SK-N-DZ (cell line): ENCODE measurements at regions not wholly inside any gene's neighbourhood (a gene's known extent, or its start where the extent isn't known, plus 50 kb on each side); places are given as distances from the start of the nearest gene placed in this dataset.

Source experiments
- DNase-seq: peaks from one replicate; pipeline ENCODE4 v3.0.0-alpha.2; 2015; ENCODE audit warnings: low spot score

DNA sequence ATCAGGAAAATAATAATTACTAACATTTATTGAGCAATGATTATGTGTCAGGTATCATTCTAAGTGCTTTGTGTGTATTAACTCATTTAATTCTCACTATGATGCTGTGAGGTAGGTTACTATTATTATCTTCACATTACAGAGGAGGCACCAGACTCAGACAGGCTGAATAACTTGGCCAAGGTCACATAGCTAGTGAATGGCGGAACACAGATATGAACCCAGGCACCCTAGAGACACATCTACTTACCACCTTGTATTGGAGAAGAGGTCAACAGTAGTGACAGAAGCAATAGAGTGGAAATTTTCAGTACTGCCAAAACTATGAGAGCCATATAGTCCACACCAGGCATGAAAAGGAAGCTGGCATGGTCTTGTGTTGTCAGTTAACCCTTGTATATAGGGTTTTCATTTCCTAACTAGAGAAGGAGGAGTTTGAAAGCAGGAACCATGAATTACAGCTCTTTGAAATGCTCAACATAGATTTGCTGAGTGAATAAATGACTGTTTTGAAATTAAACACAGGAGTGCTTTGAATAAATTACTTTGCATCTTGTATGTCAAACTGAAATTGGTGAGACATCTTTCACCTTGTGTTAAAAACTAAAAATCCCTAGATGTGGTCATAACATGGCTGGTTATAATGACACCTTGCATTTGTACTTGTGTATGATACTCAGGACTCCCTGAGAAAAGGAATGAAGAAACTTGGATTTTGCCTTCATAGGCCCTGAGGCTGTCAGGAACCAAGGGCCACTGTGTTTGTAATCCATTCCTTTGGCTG lies 71.8 kb downstream of the RTL9 start:
- no peak for DNase-seq

GRCh38 chrX:110432091-110432905 lies 73.7 kb downstream of the RTL9 start:
- DNase-seq, result no peak

GRCh38 chrX:110432906-110433215 lies 74.2 kb downstream of the RTL9 start:
- DNase-seq, result no peak

DNA sequence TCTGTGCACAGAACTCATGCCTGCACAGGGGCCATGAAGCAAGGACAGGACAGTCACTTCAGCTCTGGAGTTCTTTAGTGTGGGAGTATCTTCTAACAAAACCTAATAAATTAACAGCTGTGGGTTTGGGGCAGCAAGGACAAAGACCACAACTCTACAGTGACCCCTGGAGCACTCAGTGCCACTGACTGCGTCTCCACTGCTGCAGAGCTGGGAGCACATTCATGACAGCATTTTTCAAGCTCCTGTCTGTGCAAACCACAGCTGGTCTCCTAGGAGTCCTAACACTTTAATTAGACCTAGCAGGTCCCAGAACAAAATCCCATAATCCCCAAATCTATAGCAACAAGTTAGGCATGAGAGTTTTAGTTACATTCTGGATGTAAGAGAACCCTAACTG lies 76.5 kb downstream of the RTL9 start:
- no peak for DNase-seq

DNA sequence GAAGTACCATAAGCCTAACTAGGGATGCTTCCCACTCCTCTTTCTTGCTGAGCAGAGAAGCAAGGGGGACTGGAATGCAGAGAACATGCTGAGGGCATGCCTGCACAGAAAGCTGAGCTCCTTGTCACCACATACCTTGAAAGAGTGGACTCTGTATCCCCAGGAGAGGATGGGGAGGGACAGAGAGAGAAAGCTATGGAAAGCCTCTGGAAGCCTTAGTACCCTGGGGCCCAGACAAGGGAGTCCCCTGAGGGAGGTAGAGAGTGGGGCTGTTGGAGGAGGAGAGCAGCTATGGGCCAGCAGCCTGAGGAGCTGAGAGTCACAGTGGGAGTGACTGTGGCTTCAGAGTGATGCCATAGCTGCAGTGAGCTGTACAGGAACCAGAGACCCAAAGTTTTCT lies 77.9 kb downstream of the RTL9 start:
- DNase-seq, result no peak

DNA sequence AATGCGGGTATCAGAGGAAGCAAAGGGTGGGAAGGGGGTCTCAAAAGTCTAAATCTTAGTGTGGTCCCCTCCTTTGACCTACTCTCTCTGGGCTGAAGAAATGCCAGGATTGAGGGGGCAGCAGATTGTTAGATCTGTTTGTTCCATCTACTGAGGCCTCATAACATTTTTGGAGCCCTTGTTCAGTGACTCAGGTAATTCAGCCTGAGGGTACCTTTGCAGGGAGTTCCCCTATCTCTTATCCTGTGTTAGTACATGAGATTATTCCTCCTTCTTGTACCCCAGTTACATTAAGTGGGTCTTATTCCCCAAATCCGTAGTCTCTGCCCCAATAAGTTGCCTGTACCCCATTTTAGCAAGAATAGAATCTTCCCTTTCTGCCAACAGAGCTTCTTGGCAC lies 79.0 kb downstream of the RTL9 start:
- DNase-seq, result no peak

- no peak for DNase-seq
Observed at GRCh38 chrX:110440016-110440805, 81.6 kb downstream of the RTL9 start.

GRCh38 chrX:110442635-110443034 lies 84.0 kb downstream of the RTL9 start:
- peak; percentile 43 for DNase-seq

DNA sequence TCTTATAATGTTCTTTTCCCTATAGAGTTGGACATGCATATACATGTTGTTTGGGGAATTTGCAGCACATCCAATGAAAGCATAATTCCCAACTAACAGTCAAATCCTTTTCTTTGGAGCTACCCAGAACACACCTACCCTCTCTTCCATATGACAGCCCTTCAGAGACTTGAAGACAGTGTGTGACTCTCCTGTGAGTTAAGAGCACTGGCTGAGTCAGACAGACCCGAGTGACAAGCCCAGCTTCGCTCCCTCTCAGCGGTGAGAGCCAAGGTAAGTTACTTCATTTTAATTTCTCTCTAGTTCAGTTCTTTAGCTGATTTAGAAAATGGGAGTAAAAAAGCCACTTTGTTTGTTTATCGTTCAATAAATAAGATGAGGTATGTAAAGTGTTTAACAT lies 86.3 kb downstream of the RTL9 start:
- no peak for DNase-seq

DNA sequence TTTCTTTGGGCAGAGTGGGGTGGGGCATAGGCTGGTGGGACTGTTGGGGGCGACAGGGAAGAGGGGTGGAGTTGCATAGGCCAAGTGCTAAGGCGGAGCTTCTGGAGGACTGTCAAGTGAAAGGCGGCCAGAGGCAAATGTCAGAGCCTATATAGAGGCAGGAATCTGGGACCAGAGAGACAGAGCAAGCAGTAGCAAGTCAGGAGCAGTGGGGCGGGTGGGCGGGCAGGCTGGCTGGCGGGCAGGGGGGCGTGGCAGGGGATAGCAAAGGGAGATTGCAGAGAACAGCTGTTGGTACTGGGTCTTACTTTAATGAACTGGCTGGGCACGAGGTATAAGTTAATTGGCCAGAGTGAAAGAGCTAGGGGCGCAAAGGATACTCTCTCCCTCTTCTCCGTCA lies 89.8 kb downstream of the RTL9 start:
- DNase-seq, result no peak

GRCh38 chrX:110449312-110449711 lies 90.7 kb downstream of the RTL9 start:
- DNase-seq, result no peak

DNA sequence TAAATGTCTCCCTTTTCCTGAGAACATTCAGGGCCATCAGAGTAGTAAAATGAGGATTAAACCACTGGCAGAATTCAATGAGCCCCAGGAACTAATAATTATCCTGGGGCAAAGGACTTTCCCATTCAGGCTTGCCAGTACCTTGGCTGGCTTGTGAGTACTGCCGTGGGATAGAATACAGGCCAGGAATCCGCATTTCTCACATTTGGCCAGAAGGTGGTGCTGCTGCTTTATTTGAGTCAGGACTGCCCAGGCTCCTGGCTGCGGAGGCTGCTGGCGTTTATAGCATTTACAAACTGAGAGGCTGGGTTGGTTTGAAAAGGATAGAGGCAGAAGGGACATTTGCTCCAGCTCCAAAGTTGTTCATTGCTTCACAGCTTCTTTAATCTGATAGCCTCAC lies 91.4 kb downstream of the RTL9 start:
- DNase-seq, result peak; percentile 66

DNA sequence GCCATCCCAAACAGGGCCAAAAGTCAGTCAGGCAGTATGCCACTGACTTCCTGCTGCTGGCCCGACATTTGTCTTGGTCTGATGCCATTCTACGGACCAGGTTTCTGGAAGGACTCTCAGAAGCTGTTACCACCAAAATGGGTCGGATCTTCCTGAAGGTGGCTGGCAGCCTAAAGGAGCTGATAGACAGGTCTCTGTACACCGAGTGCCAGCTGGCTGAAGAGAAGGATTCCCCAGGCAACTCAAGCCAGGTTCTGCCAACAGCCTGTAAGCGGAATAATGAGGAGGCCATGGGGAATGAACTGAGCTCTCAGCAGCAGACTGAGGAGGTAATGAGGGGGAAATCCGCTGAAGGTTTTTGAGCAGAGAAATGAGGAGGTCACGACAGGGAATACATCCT lies 95.7 kb downstream of the RTL9 start:
- DNase-seq, result no peak

- DNase-seq, result no peak
Observed at GRCh38 chrX:110462957-110463356, 104.3 kb downstream of the RTL9 start.

- no peak for DNase-seq
Observed at GRCh38 chrX:110466790-110467189, 108.1 kb downstream of the RTL9 start.

DNA sequence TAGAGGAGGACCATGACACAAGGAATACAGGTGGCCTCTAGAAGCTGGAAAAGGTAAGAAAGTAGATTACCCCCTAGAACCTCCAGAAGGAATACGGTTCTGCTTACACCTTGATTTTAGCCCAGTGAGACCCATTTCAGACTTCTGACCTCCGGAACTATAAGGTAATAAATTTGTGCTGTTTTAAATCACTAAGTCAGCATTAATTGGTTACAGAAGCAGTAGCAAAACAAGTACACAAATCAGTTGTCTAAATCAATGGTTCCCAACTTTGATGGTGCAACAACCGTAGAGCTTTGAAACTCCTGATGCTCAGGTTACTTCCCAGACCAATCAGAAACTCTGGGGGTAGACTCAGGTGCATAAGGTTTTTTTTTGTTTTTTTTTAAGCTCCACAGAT lies 113.6 kb downstream of the RTL9 start:
- no peak for DNase-seq

DNA sequence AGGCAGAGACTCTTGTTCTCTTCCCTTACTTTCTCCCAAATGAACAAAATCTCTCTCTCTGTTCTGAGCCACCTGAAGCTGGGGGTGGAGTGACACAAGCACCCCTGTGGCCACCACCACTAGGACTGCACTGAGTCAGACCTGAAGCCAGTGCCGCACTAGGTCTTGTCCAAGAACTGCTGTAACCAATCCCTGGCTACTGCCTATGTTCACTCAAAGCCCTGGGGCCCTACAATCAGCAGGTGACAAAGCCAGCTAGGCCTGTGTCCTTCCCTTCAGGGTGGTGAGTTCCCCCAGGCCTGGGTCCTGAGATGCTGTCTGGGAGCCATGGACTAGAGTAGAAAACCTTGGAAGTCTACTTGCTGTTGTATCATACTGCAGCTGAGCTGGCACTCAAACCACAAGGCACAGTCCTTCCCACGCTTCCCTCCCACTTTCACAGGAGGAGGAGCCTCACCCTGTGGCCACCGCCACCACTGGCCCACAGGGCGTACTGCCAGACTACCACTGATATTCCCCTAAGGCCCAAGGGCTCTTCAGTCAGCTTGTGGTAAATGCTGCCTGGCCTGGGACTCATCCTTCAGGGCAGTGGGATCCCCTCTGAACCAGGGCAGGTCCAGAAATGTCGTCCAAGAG lies 119.1 kb downstream of the RTL9 start:
- no peak for DNase-seq

- peak; percentile 1 for DNase-seq
Observed at GRCh38 chrX:110491846-110492620, 133.4 kb downstream of the RTL9 start.

GRCh38 chrX:110504947-110505346 lies 146.3 kb downstream of the RTL9 start:
- no peak for DNase-seq

DNA sequence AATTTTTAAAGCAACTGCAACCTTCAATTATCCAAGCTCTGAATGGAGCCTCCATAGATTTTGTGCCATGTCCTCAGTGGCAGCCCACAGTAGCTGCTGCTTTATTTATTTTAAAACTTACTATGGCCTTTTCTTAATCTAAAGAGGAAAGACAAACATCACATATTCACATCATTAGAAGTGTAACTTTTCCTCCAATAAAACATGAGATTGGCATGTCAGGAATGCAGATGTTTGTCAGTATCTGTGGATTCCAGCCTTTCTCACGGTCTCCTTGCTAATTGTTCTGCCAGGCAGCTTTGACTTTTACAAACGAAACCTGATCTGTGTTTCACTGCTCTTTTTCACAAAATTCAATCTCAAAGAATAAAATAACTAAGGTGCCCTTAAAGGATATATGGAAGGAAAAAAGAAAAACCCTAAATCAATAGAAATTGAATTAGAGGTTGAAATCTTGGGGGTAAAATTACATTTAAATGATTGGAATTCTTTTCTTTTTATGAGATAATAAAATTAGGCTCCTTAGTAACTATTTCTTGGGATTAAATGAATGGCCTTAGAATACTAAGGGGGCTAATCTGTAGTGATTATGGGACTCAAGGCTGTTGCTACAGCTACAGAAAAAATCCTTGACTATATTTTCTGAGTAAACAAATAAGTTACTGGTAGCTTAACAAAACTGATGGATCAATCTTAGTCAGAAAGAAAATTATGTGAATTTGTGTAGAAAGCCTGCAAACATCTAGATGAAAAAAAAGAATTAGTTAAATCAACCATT lies 151.3 kb downstream of the RTL9 start:
- DNase-seq, result no peak
